ENCODE measurements at regions not wholly inside any gene's neighbourhood (a gene's known extent, or its start where the extent isn't known, plus 50 kb on each side); places are given as distances from the start of the nearest gene placed in this dataset.

GRCh38 chr3:104604326-104605010, 762.2 kb upstream of the ALCAM start:
- Mint-ChIP-seq H3K4me3 (no peak overlapping the region), H3K9me3 (ENCODE audit: insufficient read depth) (no peaks in the 10 kb centered on the region), H3K27ac (no peak overlapping the region), H3K36me3 (ENCODE audit: low read depth) (no peaks in the 10 kb centered on the region), H3K4me1 (ENCODE audit: low read depth) (no peaks in the 10 kb centered on the region), H3K27me3 (ENCODE audit: low read depth) (peaks cover 8% of the 10 kb centered on the region)
- DNase-seq (no peak), ATAC-seq (no peak)
- ChIA-PET POLR2A (no interaction called here), CTCF (no interaction called here)

DNA sequence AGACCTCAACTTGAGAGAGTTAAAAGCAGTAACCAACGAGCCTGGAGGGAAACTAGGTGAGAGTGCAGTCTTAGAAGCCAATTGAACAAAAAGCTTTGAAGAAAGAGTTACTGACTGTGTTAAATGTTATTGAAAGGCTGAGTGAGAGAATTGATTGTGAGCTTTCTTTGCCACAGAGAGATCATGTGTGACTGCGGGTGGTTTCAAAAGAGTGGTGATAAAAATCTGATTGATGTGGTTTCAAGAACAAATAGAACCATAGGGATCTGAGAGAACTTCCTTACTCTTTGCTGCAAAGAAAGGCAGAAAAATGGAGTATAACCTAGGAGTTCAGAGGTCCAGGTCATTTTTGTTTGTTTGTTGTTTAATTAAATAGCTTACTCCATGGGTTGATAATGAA, 759.9 kb upstream of the ALCAM start:
- H3K27ac Mint-ChIP-seq: no peak overlapping the region
- H3K4me1 Mint-ChIP-seq (ENCODE audit: low read depth): no peaks in the 10 kb centered on the region
- no peaks in the 10 kb centered on the region for H3K9me3 Mint-ChIP-seq (ENCODE audit: insufficient read depth)
- DNase-seq (no peak), ATAC-seq (no peak)
- POLR2A ChIA-PET: no interaction called here
- H3K4me3 Mint-ChIP-seq: no peak overlapping the region
- no peaks in the 10 kb centered on the region for H3K36me3 Mint-ChIP-seq (ENCODE audit: low read depth)
- CTCF ChIA-PET: no interaction called here
- peaks cover 8% of the 10 kb centered on the region for H3K27me3 Mint-ChIP-seq (ENCODE audit: low read depth)

DNA sequence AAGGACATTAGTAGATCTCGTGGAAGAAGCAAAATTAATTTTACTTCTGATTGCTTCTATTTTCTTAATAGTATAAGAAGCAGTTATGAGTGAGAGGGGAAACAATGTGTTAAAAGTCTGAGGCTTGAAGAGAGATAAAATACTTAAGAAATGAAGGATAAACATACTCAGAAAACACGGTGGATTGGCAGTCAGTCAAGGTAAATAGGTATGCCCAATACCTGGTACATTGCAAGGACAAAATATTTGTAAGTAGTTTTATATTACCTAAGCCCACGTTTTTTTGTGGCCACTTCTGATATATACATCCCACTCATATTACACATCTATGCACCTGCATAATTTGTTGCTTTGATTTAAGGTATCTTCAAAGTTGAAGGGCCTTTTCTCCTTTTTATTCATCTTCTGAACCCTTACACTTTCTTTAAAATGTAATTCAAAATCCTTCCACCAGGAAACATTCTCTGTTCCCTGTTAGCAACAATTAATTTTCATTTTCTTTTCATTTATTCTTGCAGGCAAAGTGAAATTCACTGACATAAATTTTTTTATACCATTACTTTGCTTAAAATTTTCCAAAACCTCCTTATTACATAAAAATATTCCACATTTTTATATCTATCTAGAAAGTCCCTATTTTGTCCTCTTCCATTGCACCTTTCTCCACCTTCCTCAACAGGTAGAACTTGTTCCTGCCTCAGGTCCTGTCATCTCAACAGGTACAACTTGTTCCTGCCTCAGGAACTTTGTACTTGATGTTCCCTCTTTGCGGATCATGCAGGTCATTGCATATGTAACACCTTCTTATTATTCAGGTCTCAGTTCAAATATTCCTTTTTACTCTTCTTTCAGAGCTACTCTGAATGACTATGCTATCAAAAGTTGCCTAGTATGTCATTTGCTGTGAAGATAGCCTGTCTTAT, 755.7 kb upstream of the ALCAM start:
- H3K27ac Mint-ChIP-seq: no peak overlapping the region
- no peak overlapping the region for H3K4me3 Mint-ChIP-seq
- H3K4me1 Mint-ChIP-seq (ENCODE audit: low read depth): no peaks in the 10 kb centered on the region
- ChIA-PET CTCF (no interaction called here), POLR2A (no interaction called here)
- H3K27me3 Mint-ChIP-seq (ENCODE audit: low read depth): peaks cover 4% of the 10 kb centered on the region
- DNase-seq: no peak
- H3K9me3 Mint-ChIP-seq (ENCODE audit: insufficient read depth): no peaks in the 10 kb centered on the region
- no peak for ATAC-seq
- no peaks in the 10 kb centered on the region for H3K36me3 Mint-ChIP-seq (ENCODE audit: low read depth)

GRCh38 chr3:104612218-104612617, 754.5 kb upstream of the ALCAM start:
- Mint-ChIP-seq H3K36me3 (ENCODE audit: low read depth) (no peaks in the 10 kb centered on the region), H3K27ac (no peak overlapping the region), H3K9me3 (ENCODE audit: insufficient read depth) (no peaks in the 10 kb centered on the region), H3K4me3 (no peak overlapping the region), H3K4me1 (ENCODE audit: low read depth) (no peaks in the 10 kb centered on the region), H3K27me3 (ENCODE audit: low read depth) (peaks cover 4% of the 10 kb centered on the region)
- no peak for ATAC-seq
- DNase-seq: no peak
- ChIA-PET POLR2A (no interaction called here), CTCF (no interaction called here)

- Mint-ChIP-seq H3K4me3 (no peak overlapping the region), H3K27me3 (ENCODE audit: low read depth) (no peaks in the 10 kb centered on the region), H3K27ac (no peak overlapping the region), H3K9me3 (ENCODE audit: insufficient read depth) (no peaks in the 10 kb centered on the region), H3K36me3 (ENCODE audit: low read depth) (no peaks in the 10 kb centered on the region), H3K4me1 (ENCODE audit: low read depth) (no peaks in the 10 kb centered on the region)
- CTCF ChIA-PET: no interaction called here
- POLR2A ChIA-PET: no interaction called here
- ATAC-seq: no peak
- no peak for DNase-seq
Measured at GRCh38 chr3:104614564-104614963, 752.1 kb upstream of the ALCAM start.

- CTCF ChIA-PET: no interaction called here
- Mint-ChIP-seq H3K4me1 (ENCODE audit: low read depth) (no peaks in the 10 kb centered on the region), H3K27me3 (ENCODE audit: low read depth) (no peaks in the 10 kb centered on the region), H3K36me3 (ENCODE audit: low read depth) (no peaks in the 10 kb centered on the region), H3K4me3 (no peak overlapping the region), H3K9me3 (ENCODE audit: insufficient read depth) (no peaks in the 10 kb centered on the region), H3K27ac (no peak overlapping the region)
- no peak for DNase-seq
- no peak for ATAC-seq
- POLR2A ChIA-PET: no interaction called here
Measured at GRCh38 chr3:104628185-104628789, 738.4 kb upstream of the ALCAM start.

- DNase-seq (no peak), ATAC-seq (no peak)
- Mint-ChIP-seq H3K4me3 (no peak overlapping the region), H3K9me3 (ENCODE audit: insufficient read depth) (no peaks in the 10 kb centered on the region), H3K36me3 (ENCODE audit: low read depth) (no peaks in the 10 kb centered on the region), H3K27ac (no peak overlapping the region), H3K4me1 (ENCODE audit: low read depth) (no peaks in the 10 kb centered on the region), H3K27me3 (ENCODE audit: low read depth) (no peaks in the 10 kb centered on the region)
- CTCF ChIA-PET: no interaction called here
- POLR2A ChIA-PET: no interaction called here
Measured at GRCh38 chr3:104629038-104629437, 737.7 kb upstream of the ALCAM start.

- Mint-ChIP-seq H3K27me3 (ENCODE audit: low read depth) (no peaks in the 10 kb centered on the region), H3K27ac (no peak overlapping the region), H3K4me1 (ENCODE audit: low read depth) (no peaks in the 10 kb centered on the region), H3K9me3 (ENCODE audit: insufficient read depth) (no peaks in the 10 kb centered on the region), H3K36me3 (ENCODE audit: low read depth) (no peaks in the 10 kb centered on the region), H3K4me3 (no peak overlapping the region)
- DNase-seq: no peak
- ATAC-seq: no peak
- CTCF ChIA-PET: no interaction called here
- POLR2A ChIA-PET: no interaction called here
Measured at GRCh38 chr3:104631254-104631653, 735.5 kb upstream of the ALCAM start.

DNA sequence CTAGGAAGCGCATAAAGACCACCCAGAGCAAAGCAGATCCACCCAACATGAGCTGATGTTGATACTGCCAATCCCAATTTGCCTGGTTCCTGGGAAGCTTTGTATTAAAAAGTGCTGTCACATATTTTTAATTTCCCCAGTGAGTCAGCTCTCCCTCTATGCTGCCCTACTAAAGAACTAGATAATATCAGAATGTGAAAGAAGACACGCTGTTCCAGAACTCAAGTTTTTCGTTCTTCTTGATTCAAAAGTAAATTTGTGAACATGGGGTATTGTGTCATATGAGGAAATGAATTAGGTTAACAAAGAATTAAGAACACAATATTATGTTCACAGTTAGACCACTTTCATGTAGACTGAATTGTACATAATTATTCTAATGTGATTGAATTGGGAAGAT, 734.2 kb upstream of the ALCAM start:
- no peaks in the 10 kb centered on the region for H3K4me1 Mint-ChIP-seq (ENCODE audit: low read depth)
- no peaks in the 10 kb centered on the region for H3K9me3 Mint-ChIP-seq (ENCODE audit: insufficient read depth)
- no peaks in the 10 kb centered on the region for H3K27me3 Mint-ChIP-seq (ENCODE audit: low read depth)
- no peak for DNase-seq
- H3K4me3 Mint-ChIP-seq: no peak overlapping the region
- CTCF ChIA-PET: no interaction called here
- H3K27ac Mint-ChIP-seq: no peak overlapping the region
- ATAC-seq: no peak
- H3K36me3 Mint-ChIP-seq (ENCODE audit: low read depth): no peaks in the 10 kb centered on the region
- POLR2A ChIA-PET: no interaction called here

DNA sequence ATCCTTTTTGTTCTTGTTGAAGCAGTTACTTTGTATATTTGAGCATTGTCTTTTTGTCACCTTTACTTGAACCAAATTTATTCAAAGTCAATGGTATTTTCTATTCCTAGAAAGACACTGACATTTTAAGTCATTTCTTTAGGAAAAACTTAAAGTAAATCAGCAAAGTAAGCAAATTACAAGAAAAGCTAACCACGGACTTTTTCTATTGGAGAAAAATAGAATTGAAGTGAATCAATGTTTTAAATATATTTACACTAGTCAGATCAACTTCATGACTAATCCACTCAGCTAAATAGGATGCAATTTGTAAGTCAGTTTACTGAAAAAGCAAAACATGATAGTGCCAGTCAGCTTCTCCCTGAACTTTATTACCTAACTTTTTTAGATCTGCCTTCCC, 733.8 kb upstream of the ALCAM start:
- H3K36me3 Mint-ChIP-seq (ENCODE audit: low read depth): no peaks in the 10 kb centered on the region
- CTCF ChIA-PET: no interaction called here
- no peaks in the 10 kb centered on the region for H3K9me3 Mint-ChIP-seq (ENCODE audit: insufficient read depth)
- POLR2A ChIA-PET: no interaction called here
- ATAC-seq (no peak), DNase-seq (no peak)
- H3K27me3 Mint-ChIP-seq (ENCODE audit: low read depth): no peaks in the 10 kb centered on the region
- no peak overlapping the region for H3K27ac Mint-ChIP-seq
- no peaks in the 10 kb centered on the region for H3K4me1 Mint-ChIP-seq (ENCODE audit: low read depth)
- no peak overlapping the region for H3K4me3 Mint-ChIP-seq

DNA sequence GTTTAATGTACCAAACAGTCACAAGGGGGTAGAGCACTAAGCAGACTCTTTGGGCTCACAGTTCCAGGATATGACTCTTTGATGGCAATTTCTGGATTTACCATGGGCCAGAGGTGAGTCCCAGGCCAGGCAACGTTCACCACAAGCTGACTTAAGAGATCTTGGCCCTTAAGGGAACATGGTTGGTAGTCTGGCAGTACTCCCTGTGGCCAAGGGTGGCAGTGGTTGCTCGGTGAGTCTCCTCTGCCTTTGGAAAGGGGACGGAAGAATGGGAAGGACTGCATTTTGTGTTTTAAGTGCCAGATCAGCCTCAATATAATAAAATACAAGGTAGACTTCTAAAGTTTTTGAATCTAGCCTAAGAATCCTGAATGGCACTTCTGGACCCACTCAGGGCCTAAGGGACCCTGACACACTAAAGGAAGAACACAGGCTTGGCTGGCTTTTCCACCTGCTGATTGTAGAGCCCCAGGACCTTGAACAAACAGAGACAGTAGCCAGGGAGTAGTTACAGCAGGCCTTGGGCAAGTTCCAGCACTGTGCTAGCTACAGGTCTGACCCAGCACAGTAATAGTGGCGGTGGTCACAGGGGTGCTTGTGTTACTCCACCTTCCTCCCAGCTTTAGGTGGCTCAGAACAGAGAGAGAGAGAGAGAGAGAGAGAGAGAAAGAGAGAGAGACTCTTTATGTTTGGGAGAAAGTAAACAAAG, 730.7 kb upstream of the ALCAM start:
- ChIA-PET CTCF (no interaction called here), POLR2A (no interaction called here)

DNA sequence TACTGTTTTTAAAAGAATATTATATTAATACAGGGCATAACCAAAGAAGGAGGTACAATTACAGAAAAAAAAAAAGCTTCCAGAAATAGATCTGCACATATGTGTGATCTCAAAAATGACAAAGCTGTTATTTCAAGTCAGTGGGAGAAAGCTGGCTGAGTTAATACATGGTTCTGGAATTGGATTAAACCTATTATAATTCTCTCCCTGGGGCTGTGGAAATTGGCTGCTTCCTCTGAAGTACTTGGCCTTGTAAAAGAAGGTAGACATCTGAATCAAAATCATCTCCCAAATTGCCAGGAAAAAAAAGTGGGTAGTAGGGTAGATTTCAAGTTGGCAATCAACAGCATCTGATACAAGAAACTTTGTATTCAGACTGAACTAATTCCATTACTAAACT, 723.9 kb upstream of the ALCAM start:
- no peak overlapping the region for H3K27ac Mint-ChIP-seq
- H3K4me1 Mint-ChIP-seq (ENCODE audit: low read depth): no peaks in the 10 kb centered on the region
- ChIA-PET POLR2A (no interaction called here), CTCF (no interaction called here)
- H3K36me3 Mint-ChIP-seq (ENCODE audit: low read depth): no peaks in the 10 kb centered on the region
- no peak overlapping the region for H3K4me3 Mint-ChIP-seq
- DNase-seq (no peak), ATAC-seq (no peak)
- no peaks in the 10 kb centered on the region for H3K27me3 Mint-ChIP-seq (ENCODE audit: low read depth)
- H3K9me3 Mint-ChIP-seq (ENCODE audit: insufficient read depth): peaks cover 3% of the 10 kb centered on the region

More for the DNA sequence above, 730.7 kb upstream of the ALCAM start:
- Mint-ChIP-seq H3K36me3 (ENCODE audit: low read depth) (no peaks in the 10 kb centered on the region), H3K9me3 (ENCODE audit: insufficient read depth) (peaks cover 3% of the 10 kb centered on the region), H3K27ac (no peak overlapping the region), H3K4me1 (ENCODE audit: low read depth) (no peaks in the 10 kb centered on the region), H3K4me3 (no peak overlapping the region), H3K27me3 (ENCODE audit: low read depth) (no peaks in the 10 kb centered on the region)
- ATAC-seq: no peak
- no peak for DNase-seq
